NCI-H82 treated with DMSO at 0.1 percent for 48 hours (cell line): ENCODE measurements at regions not wholly inside any gene's neighbourhood (a gene's known extent, or its start where the extent isn't known, plus 50 kb on each side); places are given as distances from the start of the nearest gene placed in this dataset.

Experiments used
- DNase-seq: peaks from one replicate; lab custom pipeline; 2025; ENCODE audit not compliant: unreplicated experiment; lab: John Stamatoyannopoulos, UW

- DNase-seq: no peak
Measured at GRCh38 chrX:27924718-27925117, 56.5 kb downstream of the DCAF8L1 start.

GRCh38 chrX:27924261-27924660 lies 57.0 kb downstream of the DCAF8L1 start:
- no peak for DNase-seq

- DNase-seq: peak; percentile 0
Measured at GRCh38 chrX:27918799-27919198, 62.5 kb downstream of the DCAF8L1 start.

- DNase-seq: no peak
Measured at GRCh38 chrX:27917713-27918500, 63.3 kb downstream of the DCAF8L1 start.

- DNase-seq: no peak
Measured at GRCh38 chrX:27915617-27916016, 65.6 kb downstream of the DCAF8L1 start.

GRCh38 chrX:27910412-27910811 lies 70.8 kb downstream of the DCAF8L1 start:
- DNase-seq: no peak

GRCh38 chrX:27903960-27904359 lies 77.3 kb downstream of the DCAF8L1 start:
- DNase-seq: no peak

GRCh38 chrX:27893871-27894270 lies 86.1 kb downstream of the MAGEB10 start:
- no peak for DNase-seq

GRCh38 chrX:27893211-27893610 lies 85.4 kb downstream of the MAGEB10 start:
- DNase-seq: no peak

GRCh38 chrX:27890611-27891010 lies 82.8 kb downstream of the MAGEB10 start:
- DNase-seq: no peak

- no peak for DNase-seq
Measured at GRCh38 chrX:27889878-27890277, 82.1 kb downstream of the MAGEB10 start.

- DNase-seq: no peak
Measured at GRCh38 chrX:27884654-27885053, 76.9 kb downstream of the MAGEB10 start.

- no peak for DNase-seq
Measured at GRCh38 chrX:27883468-27884092, 75.8 kb downstream of the MAGEB10 start.

- DNase-seq: no peak
Measured at GRCh38 chrX:27882695-27883094, 74.9 kb downstream of the MAGEB10 start.

GRCh38 chrX:27878862-27879261 lies 71.1 kb downstream of the MAGEB10 start:
- DNase-seq: no peak
